ENCODE measurements at regions not wholly inside any gene's neighbourhood (a gene's known extent, or its start where the extent isn't known, plus 50 kb on each side); places are given as distances from the start of the nearest gene placed in this dataset. TPM values are rescaled to one million over a fixed set of nuclear protein-coding genes. Genes with fewer than 3 reads are reported as not detected.

- H3K27me3 ChIP-seq (ENCODE audit: control insufficient read depth in 2 of 2, insufficient read depth in 2 of 2, low read length in 2 of 2): no peaks in the 10 kb centered on the region
- no peak overlapping the region for H3K4me3 ChIP-seq (replicated peaks in 1 of 3; ENCODE audit: low read depth in 2 of 3, low read length in 3 of 3)
- no peaks in the 10 kb centered on the region for H3K9me3 ChIP-seq (replicated peaks in 1 of 2; ENCODE audit: control insufficient read depth in 1 of 2, insufficient read depth in 1 of 2, low read length in 2 of 2)
- H3K27ac ChIP-seq (ENCODE audit: low read depth in 1 of 2, low read length in 2 of 2): no peak overlapping the region
- no peaks in the 10 kb centered on the region for H3K4me1 ChIP-seq (ENCODE audit: control insufficient read depth in 1 of 2, insufficient read depth in 2 of 2, low read length in 2 of 2)
- no peak for TF ChIP-seq CTCF (IDR thresholded peaks at IDR 0.05)
- Mint-ChIP-seq H3K27ac (no peak overlapping the region), H3K4me3 (no peak overlapping the region), H3K9me3 (peaks cover 0 to 3% (median 2%) of the 10 kb centered on the region in 7 donors), H3K36me3 (no peaks in the 10 kb centered on the region), H3K27me3 (ENCODE audit: low read depth in 3 of 3) (no peaks in the 10 kb centered on the region), H3K4me1 (no peaks in the 10 kb centered on the region)
- no peak overlapping the region for H3K4me2 ChIP-seq (replicated peaks; ENCODE audit: extremely low read depth, low read length, poor library complexity, severe bottlenecking)
- H3K36me3 ChIP-seq (replicated peaks in 1 of 2; ENCODE audit: control insufficient read depth in 1 of 2, insufficient read depth in 2 of 2, low read length in 2 of 2): no peaks in the 10 kb centered on the region
- no peaks in the 10 kb centered on the region for H4K20me1 ChIP-seq (ENCODE audit: insufficient read depth, low read length)
- H2AFZ ChIP-seq (ENCODE audit: insufficient read depth, low read depth, low read length, poor library complexity, severe bottlenecking): no peak overlapping the region
- DNase-seq: no peak
- no peaks in the 10 kb centered on the region for H3K79me2 ChIP-seq (ENCODE audit: insufficient read depth, low read length)
- WGBS (ENCODE audit: insufficient coverage): 86% methylated on average over 1 of the region's 3 CpGs
- intact Hi-C loops (cut with micrococcal nuclease): no loop called here
- no peak overlapping the region for H3K9ac ChIP-seq (ENCODE audit: insufficient read depth, low read length, poor library complexity, severe bottlenecking)
These were observed 750.5 kb downstream of the CPS1 start for GRCh38 chr2:211306929-211307328.

Small RNA genes lying in the stretch of these regions (small RNA-seq; reads per million reads assigned to genes)
- gene AC013404.1 (ENCODE audit: insufficient read length, low read depth): not detected
